HepG2 (cell line): ENCODE measurements at regions not wholly inside any gene's neighbourhood (a gene's known extent, or its start where the extent isn't known, plus 50 kb on each side); places are given as distances from the start of the nearest gene placed in this dataset.

Experiments
- TOPORS ChIP-seq: sonication (generic); formaldehyde crosslinking; IDR thresholded peaks from 2 replicates; pipeline ENCODE4 v1.8.0; 2023; ENCODE audit warnings: mild to moderate bottlenecking, missing genetic modification reagents
- ZNF263 ChIP-seq: sonication (generic); formaldehyde crosslinking; IDR thresholded peaks from 2 replicates; pipeline ENCODE4 v1.4.0; 2020; ENCODE audit warnings: missing genetic modification reagents
- ZNF501 ChIP-seq: sonication (generic); formaldehyde crosslinking; IDR thresholded peaks from 2 replicates; pipeline ENCODE4 v1.5.1; 2020; ENCODE audit warnings: mild to moderate bottlenecking, moderate library complexity, missing genetic modification reagents
- TF ChIP-seq, protein P1 (sequence below): sonication (generic); formaldehyde crosslinking; IDR thresholded peaks from 2 replicates; pipeline ENCODE4 v1.5.1; 2020; ENCODE audit warnings: mild to moderate bottlenecking, missing genetic modification reagents
- TF ChIP-seq, protein P2 (sequence below): sonication (generic); formaldehyde crosslinking; IDR thresholded peaks from 2 replicates; pipeline ENCODE4 v1.8.0; 2022; ENCODE audit warnings: mild to moderate bottlenecking, missing genetic modification reagents; ENCODE audit not compliant: insufficient replicate concordance
- TF ChIP-seq, protein P3 (sequence below): IDR thresholded peaks from 2 replicates; pipeline ENCODE4 v1.6.1; 2016; ENCODE audit warnings: missing compliant biosample characterization, missing genetic modification reagents, borderline replicate concordance
- TF ChIP-seq, protein P4 (sequence below): IDR thresholded peaks from 2 replicates; pipeline ENCODE4 v1.6.1; 2016; ENCODE audit warnings: missing genetic modification reagents, missing compliant biosample characterization
- TF ChIP-seq, protein P5 (sequence below): sonication (generic); formaldehyde crosslinking; IDR thresholded peaks from one replicate; pipeline ENCODE4 v1.5.1; 2020; ENCODE audit warnings: mild to moderate bottlenecking, missing genetic modification reagents; ENCODE audit errors: not compliant biosample characterization
- TF ChIP-seq, protein P6 (sequence below): fragments of 450-650 bp; IDR thresholded peaks from 2 replicates; pipeline ENCODE4 v1.6.1; 2017; ENCODE audit warnings: mild to moderate bottlenecking

DNA sequence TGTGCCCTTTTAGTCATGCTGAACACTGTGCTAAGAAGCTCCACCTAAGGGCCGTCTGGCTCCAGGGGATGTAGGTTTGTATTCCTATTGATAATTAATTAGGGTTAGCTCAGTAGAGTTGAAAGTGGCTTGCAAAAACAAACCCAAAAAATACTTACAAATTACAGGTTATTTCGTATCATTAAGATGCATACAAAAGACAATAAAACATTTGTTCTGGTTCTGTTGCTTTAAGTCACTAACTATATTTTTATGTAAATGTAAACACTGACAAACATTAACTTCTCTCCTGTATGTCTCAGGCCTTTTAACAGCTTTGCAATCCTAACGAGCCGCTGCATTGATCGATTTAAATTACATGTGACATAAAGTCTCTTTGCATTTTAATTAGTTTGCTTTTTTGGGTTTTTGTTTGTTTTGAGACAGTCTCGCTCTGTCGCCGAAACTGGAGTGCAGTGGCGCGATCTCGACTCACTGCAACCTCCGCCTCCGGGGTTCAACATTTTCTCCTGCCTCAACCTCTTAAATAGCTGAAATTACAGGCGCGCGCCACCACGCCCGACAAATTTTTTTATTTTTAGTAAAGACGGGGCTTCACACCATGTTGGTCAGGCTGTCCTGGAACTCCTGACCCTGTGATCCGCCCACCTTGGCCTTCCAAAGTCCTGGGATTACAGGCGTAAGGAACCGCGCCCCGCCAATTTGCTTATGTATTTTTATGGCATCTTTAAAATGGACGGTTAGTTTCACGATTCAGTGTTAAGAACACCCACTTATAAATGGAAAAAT is 110.9 kb downstream of the HFE start (continued):
- TF ChIP-seq, protein P1, sequence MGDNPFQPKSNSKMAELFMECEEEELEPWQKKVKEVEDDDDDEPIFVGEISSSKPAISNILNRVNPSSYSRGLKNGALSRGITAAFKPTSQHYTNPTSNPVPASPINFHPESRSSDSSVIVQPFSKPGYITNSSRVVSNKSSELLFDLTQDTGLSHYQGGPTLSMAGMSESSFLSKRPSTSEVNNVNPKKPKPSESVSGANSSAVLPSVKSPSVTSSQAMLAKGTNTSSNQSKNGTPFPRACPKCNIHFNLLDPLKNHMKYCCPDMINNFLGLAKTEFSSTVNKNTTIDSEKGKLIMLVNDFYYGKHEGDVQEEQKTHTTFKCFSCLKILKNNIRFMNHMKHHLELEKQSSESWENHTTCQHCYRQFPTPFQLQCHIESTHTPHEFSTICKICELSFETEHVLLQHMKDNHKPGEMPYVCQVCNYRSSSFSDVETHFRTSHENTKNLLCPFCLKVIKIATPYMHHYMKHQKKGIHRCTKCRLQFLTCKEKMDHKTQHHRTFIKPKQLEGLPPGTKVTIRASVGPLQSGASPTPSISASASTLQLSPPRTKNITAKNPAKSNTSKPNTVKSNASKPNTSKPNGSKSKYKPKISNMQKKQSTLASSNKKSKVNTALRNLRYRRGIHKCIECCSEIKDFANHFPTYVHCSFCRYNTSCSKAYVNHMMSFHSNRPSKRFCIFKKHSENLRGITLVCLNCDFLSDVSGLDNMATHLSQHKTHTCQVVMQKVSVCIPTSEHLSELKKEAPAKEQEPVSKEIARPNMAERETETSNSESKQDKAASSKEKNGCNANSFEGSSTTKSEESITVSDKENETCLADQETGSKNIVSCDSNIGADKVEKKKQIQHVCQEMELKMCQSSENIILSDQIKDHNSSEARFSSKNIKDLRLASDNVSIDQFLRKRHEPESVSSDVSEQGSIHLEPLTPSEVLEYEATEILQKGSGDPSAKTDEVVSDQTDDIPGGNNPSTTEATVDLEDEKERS = peak; percentile 5; the same call in 1 of the 2 replicates
- TF ChIP-seq, protein P2, sequence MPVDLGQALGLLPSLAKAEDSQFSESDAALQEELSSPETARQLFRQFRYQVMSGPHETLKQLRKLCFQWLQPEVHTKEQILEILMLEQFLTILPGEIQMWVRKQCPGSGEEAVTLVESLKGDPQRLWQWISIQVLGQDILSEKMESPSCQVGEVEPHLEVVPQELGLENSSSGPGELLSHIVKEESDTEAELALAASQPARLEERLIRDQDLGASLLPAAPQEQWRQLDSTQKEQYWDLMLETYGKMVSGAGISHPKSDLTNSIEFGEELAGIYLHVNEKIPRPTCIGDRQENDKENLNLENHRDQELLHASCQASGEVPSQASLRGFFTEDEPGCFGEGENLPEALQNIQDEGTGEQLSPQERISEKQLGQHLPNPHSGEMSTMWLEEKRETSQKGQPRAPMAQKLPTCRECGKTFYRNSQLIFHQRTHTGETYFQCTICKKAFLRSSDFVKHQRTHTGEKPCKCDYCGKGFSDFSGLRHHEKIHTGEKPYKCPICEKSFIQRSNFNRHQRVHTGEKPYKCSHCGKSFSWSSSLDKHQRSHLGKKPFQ (CRISPR knock-in tag) = no peak
- TF ChIP-seq, protein P3, sequence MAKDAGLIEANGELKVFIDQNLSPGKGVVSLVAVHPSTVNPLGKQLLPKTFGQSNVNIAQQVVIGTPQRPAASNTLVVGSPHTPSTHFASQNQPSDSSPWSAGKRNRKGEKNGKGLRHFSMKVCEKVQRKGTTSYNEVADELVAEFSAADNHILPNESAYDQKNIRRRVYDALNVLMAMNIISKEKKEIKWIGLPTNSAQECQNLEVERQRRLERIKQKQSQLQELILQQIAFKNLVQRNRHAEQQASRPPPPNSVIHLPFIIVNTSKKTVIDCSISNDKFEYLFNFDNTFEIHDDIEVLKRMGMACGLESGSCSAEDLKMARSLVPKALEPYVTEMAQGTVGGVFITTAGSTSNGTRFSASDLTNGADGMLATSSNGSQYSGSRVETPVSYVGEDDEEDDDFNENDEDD = no peak
- TF ChIP-seq TOPORS (CRISPR knock-in tag) = no peak
- no peak for TF ChIP-seq ZNF263 (CRISPR knock-in tag)
- TF ChIP-seq, protein P4, sequence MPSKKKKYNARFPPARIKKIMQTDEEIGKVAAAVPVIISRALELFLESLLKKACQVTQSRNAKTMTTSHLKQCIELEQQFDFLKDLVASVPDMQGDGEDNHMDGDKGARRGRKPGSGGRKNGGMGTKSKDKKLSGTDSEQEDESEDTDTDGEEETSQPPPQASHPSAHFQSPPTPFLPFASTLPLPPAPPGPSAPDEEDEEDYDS (CRISPR knock-in tag) = no peak
- TF ChIP-seq, protein P5, sequence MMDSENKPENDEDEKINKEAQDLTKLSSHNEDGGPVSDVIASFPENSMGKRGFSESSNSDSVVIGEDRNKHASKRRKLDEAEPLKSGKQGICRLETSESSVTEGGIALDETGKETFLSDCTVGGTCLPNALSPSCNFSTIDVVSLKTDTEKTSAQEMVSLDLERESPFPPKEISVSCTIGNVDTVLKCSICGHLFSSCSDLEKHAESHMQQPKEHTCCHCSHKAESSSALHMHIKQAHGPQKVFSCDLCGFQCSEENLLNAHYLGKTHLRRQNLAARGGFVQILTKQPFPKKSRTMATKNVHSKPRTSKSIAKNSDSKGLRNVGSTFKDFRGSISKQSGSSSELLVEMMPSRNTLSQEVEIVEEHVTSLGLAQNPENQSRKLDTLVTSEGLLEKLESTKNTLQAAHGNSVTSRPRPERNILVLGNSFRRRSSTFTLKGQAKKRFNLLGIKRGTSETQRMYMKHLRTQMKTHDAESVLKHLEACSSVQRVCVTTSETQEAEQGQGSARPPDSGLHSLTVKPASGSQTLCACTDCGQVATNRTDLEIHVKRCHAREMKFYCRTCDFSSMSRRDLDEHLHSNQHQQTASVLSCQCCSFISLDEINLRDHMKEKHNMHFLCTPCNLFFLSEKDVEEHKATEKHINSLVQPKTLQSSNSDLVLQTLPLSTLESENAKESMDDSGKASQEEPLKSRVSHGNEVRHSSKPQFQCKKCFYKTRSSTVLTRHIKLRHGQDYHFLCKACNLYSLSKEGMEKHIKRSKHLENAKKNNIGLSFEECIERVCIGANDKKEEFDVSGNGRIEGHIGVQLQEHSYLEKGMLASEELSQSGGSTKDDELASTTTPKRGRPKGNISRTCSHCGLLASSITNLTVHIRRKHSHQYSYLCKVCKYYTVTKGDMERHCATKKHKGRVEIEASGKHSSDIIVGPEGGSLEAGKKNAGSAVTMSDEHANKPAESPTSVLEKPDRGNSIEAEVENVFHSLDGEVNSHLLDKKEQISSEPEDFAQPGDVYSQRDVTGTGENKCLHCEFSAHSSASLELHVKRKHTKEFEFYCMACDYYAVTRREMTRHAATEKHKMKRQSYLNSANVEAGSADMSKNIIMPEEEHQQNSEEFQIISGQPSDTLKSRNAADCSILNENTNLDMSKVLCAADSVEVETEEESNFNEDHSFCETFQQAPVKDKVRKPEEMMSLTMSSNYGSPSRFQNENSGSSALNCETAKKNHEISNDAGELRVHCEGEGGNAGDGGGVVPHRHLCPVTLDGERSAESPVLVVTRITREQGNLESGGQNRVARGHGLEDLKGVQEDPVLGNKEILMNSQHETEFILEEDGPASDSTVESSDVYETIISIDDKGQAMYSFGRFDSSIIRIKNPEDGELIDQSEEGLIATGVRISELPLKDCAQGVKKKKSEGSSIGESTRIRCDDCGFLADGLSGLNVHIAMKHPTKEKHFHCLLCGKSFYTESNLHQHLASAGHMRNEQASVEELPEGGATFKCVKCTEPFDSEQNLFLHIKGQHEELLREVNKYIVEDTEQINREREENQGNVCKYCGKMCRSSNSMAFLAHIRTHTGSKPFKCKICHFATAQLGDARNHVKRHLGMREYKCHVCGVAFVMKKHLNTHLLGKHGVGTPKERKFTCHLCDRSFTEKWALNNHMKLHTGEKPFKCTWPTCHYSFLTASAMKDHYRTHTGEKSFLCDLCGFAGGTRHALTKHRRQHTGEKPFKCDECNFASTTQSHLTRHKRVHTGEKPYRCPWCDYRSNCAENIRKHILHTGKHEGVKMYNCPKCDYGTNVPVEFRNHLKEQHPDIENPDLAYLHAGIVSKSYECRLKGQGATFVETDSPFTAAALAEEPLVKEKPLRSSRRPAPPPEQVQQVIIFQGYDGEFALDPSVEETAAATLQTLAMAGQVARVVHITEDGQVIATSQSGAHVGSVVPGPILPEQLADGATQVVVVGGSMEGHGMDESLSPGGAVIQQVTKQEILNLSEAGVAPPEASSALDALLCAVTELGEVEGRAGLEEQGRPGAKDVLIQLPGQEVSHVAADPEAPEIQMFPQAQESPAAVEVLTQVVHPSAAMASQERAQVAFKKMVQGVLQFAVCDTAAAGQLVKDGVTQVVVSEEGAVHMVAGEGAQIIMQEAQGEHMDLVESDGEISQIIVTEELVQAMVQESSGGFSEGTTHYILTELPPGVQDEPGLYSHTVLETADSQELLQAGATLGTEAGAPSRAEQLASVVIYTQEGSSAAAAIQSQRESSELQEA = no peak
- TF ChIP-seq, protein P6, sequence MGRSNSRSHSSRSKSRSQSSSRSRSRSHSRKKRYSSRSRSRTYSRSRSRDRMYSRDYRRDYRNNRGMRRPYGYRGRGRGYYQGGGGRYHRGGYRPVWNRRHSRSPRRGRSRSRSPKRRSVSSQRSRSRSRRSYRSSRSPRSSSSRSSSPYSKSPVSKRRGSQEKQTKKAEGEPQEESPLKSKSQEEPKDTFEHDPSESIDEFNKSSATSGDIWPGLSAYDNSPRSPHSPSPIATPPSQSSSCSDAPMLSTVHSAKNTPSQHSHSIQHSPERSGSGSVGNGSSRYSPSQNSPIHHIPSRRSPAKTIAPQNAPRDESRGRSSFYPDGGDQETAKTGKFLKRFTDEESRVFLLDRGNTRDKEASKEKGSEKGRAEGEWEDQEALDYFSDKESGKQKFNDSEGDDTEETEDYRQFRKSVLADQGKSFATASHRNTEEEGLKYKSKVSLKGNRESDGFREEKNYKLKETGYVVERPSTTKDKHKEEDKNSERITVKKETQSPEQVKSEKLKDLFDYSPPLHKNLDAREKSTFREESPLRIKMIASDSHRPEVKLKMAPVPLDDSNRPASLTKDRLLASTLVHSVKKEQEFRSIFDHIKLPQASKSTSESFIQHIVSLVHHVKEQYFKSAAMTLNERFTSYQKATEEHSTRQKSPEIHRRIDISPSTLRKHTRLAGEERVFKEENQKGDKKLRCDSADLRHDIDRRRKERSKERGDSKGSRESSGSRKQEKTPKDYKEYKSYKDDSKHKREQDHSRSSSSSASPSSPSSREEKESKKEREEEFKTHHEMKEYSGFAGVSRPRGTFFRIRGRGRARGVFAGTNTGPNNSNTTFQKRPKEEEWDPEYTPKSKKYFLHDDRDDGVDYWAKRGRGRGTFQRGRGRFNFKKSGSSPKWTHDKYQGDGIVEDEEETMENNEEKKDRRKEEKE = no peak
- TF ChIP-seq ZNF501 (CRISPR knock-in tag) = no peak
